NCI-H460 (cell line): ENCODE measurements at regions not wholly inside any gene's neighbourhood (a gene's known extent, or its start where the extent isn't known, plus 50 kb on each side); places are given as distances from the start of the nearest gene placed in this dataset.

Experiments
- DNase-seq: peaks from one replicate; pipeline ENCODE4 v3.0.0-alpha.2; 2016; ENCODE audit warnings: low read depth; ENCODE audit errors: extremely low read depth

GRCh38 chr20:6450841-6451240 is 316.6 kb upstream of the BMP2 start:
- no peak for DNase-seq

- no peak for DNase-seq
Observed at GRCh38 chr20:6440443-6440799, 317.6 kb upstream of the FERMT1 start.

- DNase-seq, result no peak
Observed at GRCh38 chr20:6439737-6440442, 317.1 kb upstream of the FERMT1 start.

- DNase-seq, result no peak
Observed at GRCh38 chr20:6434131-6434530, 311.3 kb upstream of the FERMT1 start.

GRCh38 chr20:6430381-6430780 is 307.6 kb upstream of the FERMT1 start:
- no peak for DNase-seq

GRCh38 chr20:6426287-6426891 is 303.6 kb upstream of the FERMT1 start:
- DNase-seq, result no peak

GRCh38 chr20:6421321-6422248 is 298.8 kb upstream of the FERMT1 start:
- no peak for DNase-seq

- no peak for DNase-seq
Observed at GRCh38 chr20:6420336-6420735, 297.5 kb upstream of the FERMT1 start.

- no peak for DNase-seq
Observed at GRCh38 chr20:6418732-6419131, 295.9 kb upstream of the FERMT1 start.

- no peak for DNase-seq
Observed at GRCh38 chr20:6416371-6416770, 293.5 kb upstream of the FERMT1 start.

GRCh38 chr20:6411651-6412050 is 288.8 kb upstream of the FERMT1 start:
- no peak for DNase-seq

GRCh38 chr20:6410721-6411120 is 287.9 kb upstream of the FERMT1 start:
- DNase-seq, result no peak

- DNase-seq, result no peak
Observed at GRCh38 chr20:6407163-6407562, 284.3 kb upstream of the FERMT1 start.

- no peak for DNase-seq
Observed at GRCh38 chr20:6401893-6402557, 279.2 kb upstream of the FERMT1 start.

GRCh38 chr20:6397115-6397514 is 274.3 kb upstream of the FERMT1 start:
- no peak for DNase-seq

- no peak for DNase-seq
Observed at GRCh38 chr20:6395695-6396094, 272.9 kb upstream of the FERMT1 start.

- no peak for DNase-seq
Observed at GRCh38 chr20:6388671-6389197, 265.9 kb upstream of the FERMT1 start.

- DNase-seq, result no peak
Observed at GRCh38 chr20:6384956-6385486, 262.2 kb upstream of the FERMT1 start.

GRCh38 chr20:6384380-6384779 is 261.6 kb upstream of the FERMT1 start:
- no peak for DNase-seq

- no peak for DNase-seq
Observed at GRCh38 chr20:6381887-6382286, 259.1 kb upstream of the FERMT1 start.

GRCh38 chr20:6362245-6362644 is 239.4 kb upstream of the FERMT1 start:
- no peak for DNase-seq
